ENCODE measurements at regions not wholly inside any gene's neighbourhood (a gene's known extent, or its start where the extent isn't known, plus 50 kb on each side); places are given as distances from the start of the nearest gene placed in this dataset.
A peak's percentile ranks its signal among the peaks of the same experiment; 100 is the strongest.

DNA sequence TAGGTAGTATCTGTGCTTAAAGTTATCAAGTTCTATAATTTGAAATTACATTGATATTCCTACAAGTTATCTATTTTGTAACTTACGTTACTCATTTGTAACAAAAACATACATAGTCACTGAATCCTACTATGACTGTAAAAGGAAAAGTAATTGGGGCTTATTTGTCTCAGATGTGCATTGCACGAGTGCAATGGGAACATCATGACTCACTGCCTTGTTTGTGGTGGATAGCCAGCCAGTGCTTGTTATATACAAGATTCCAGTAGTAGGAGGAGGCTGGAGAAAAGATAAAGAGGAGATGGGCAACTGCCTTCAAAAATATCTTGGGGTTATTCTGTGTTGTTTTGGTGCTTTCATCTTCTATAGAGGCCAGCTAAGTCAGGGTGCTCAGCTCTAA is 164.1 kb downstream of the RNF144B start:
- no peaks in the 10 kb centered on the region for H3K9me3 ChIP-seq (ENCODE audit: control insufficient read depth in 1 of 2, low read length in 2 of 2)

GRCh38 chr6:18555750-18556149 is 168.6 kb downstream of the RNF144B start:
- Histone ChIP-seq H3K27me3 (ENCODE audit: control insufficient read depth in 1 of 2, insufficient read depth in 2 of 2, low read length in 2 of 2) (no peaks in the 10 kb centered on the region), H3K9ac (ENCODE audit: low read depth in 1 of 2, low read length in 2 of 2) (no peak overlapping the region), H3K36me3 (ENCODE audit: control insufficient read depth in 1 of 2, insufficient read depth in 2 of 2, low read length in 2 of 2) (no peaks in the 10 kb centered on the region), H3K27ac (ENCODE audit: low read depth, low read length) (no peak overlapping the region), H3K4me1 (ENCODE audit: control insufficient read depth in 1 of 2, insufficient read depth in 2 of 2, low read length in 2 of 2) (no peaks in the 10 kb centered on the region), H3K9me3 (ENCODE audit: control insufficient read depth in 1 of 2, low read length in 2 of 2) (no peaks in the 10 kb centered on the region), H3K4me3 (ENCODE audit: low read depth in 1 of 2, low read length in 2 of 2) (no peak overlapping the region)

More for the DNA sequence above, 164.1 kb downstream of the RNF144B start:
- Histone ChIP-seq H3K4me3 (ENCODE audit: low read depth in 1 of 2, low read length in 2 of 2) (no peak overlapping the region), H3K27me3 (ENCODE audit: control insufficient read depth in 1 of 2, insufficient read depth in 2 of 2, low read length in 2 of 2) (no peaks in the 10 kb centered on the region), H3K27ac (ENCODE audit: low read depth, low read length) (no peak overlapping the region), H3K36me3 (ENCODE audit: control insufficient read depth in 1 of 2, insufficient read depth in 2 of 2, low read length in 2 of 2) (no peaks in the 10 kb centered on the region), H3K9ac (ENCODE audit: low read depth in 1 of 2, low read length in 2 of 2) (no peak overlapping the region), H3K4me1 (ENCODE audit: control insufficient read depth in 1 of 2, insufficient read depth in 2 of 2, low read length in 2 of 2) (no peaks in the 10 kb centered on the region)

GRCh38 chr6:18561037-18561750 is 174.0 kb downstream of the RNF144B start:
- H3K36me3 ChIP-seq (ENCODE audit: control insufficient read depth in 1 of 2, insufficient read depth in 2 of 2, low read length in 2 of 2) = no peaks in the 10 kb centered on the region
- peaks cover 0 to 17% of the 10 kb centered on the region in 2 donors for H3K4me1 ChIP-seq (ENCODE audit: control insufficient read depth in 1 of 2, insufficient read depth in 2 of 2, low read length in 2 of 2)
- no peak overlapping the region for H3K27ac ChIP-seq (ENCODE audit: low read depth, low read length)
- H3K27me3 ChIP-seq (ENCODE audit: control insufficient read depth in 1 of 2, insufficient read depth in 2 of 2, low read length in 2 of 2) = no peaks in the 10 kb centered on the region
- H3K4me3 ChIP-seq (ENCODE audit: low read depth in 1 of 2, low read length in 2 of 2) = no peak overlapping the region
- no peaks in the 10 kb centered on the region for H3K9me3 ChIP-seq (ENCODE audit: control insufficient read depth in 1 of 2, low read length in 2 of 2)
- no peak overlapping the region for H3K9ac ChIP-seq (ENCODE audit: low read depth in 1 of 2, low read length in 2 of 2)

DNA sequence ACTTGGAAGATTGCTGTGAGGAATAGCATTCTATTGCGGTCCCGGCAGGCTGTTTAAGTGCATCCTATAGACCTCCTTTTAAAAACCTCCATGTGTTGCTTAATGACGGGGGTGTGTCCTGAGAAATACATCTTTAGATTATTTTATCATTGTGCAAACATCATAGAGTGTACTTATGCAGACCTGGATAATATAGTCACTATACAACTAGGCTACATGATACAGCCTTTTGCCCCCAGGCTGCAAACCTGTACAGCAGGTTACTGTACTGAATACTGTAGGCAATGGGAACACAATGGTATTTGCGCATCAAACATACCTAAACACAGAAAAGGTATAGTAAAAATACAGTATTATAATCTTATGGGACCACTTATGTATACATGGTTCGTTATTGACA is 175.6 kb downstream of the RNF144B start:
- Histone ChIP-seq H3K9ac (ENCODE audit: low read depth in 1 of 2, low read length in 2 of 2) (no peak overlapping the region), H3K27ac (ENCODE audit: low read depth, low read length) (no peak overlapping the region), H3K27me3 (ENCODE audit: control insufficient read depth in 1 of 2, insufficient read depth in 2 of 2, low read length in 2 of 2) (no peaks in the 10 kb centered on the region), H3K4me1 (ENCODE audit: control insufficient read depth in 1 of 2, insufficient read depth in 2 of 2, low read length in 2 of 2) (peaks cover 0 to 17% of the 10 kb centered on the region in 2 donors), H3K4me3 (ENCODE audit: low read depth in 1 of 2, low read length in 2 of 2) (peak overlapping the region in 1 of 2 donors; percentile 15), H3K9me3 (ENCODE audit: control insufficient read depth in 1 of 2, low read length in 2 of 2) (no peaks in the 10 kb centered on the region), H3K36me3 (ENCODE audit: control insufficient read depth in 1 of 2, insufficient read depth in 2 of 2, low read length in 2 of 2) (no peaks in the 10 kb centered on the region)

- H3K4me1 ChIP-seq (ENCODE audit: control insufficient read depth in 1 of 2, insufficient read depth in 2 of 2, low read length in 2 of 2) = peaks cover 0 to 17% of the 10 kb centered on the region in 2 donors
- H3K4me3 ChIP-seq (ENCODE audit: low read depth in 1 of 2, low read length in 2 of 2) = no peak overlapping the region
- no peak overlapping the region for H3K27ac ChIP-seq (ENCODE audit: low read depth, low read length)
- no peak overlapping the region for H3K9ac ChIP-seq (ENCODE audit: low read depth in 1 of 2, low read length in 2 of 2)
- H3K36me3 ChIP-seq (ENCODE audit: control insufficient read depth in 1 of 2, insufficient read depth in 2 of 2, low read length in 2 of 2) = no peaks in the 10 kb centered on the region
- no peaks in the 10 kb centered on the region for H3K27me3 ChIP-seq (ENCODE audit: control insufficient read depth in 1 of 2, insufficient read depth in 2 of 2, low read length in 2 of 2)
- no peaks in the 10 kb centered on the region for H3K9me3 ChIP-seq (ENCODE audit: control insufficient read depth in 1 of 2, low read length in 2 of 2)
Measured at GRCh38 chr6:18564775-18565174, 177.6 kb downstream of the RNF144B start.

DNA sequence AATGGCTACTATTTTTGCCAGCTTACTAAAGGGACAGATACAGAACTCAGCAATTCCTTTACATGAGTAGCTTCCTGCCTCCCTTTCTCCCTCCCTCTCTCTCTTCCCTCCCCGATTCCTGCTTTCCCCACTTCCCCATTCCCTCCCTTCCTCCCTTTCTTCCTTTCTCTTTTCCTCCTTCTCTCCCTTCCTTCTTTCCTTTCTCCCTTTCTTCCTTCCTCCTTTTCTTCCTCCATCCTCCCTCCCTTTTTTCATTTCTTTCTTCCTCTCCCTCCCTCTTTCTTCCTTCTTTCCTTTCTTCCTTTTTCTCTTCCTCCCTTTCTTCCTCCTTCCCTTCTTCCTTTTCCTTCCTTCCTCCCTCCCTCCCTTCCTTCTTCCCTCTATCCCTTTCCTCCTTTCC is 178.1 kb downstream of the RNF144B start:
- Histone ChIP-seq H3K27me3 (ENCODE audit: control insufficient read depth in 1 of 2, insufficient read depth in 2 of 2, low read length in 2 of 2) (no peaks in the 10 kb centered on the region), H3K27ac (ENCODE audit: low read depth, low read length) (no peak overlapping the region), H3K4me3 (ENCODE audit: low read depth in 1 of 2, low read length in 2 of 2) (no peak overlapping the region), H3K4me1 (ENCODE audit: control insufficient read depth in 1 of 2, insufficient read depth in 2 of 2, low read length in 2 of 2) (peaks cover 0 to 20% of the 10 kb centered on the region in 2 donors), H3K36me3 (ENCODE audit: control insufficient read depth in 1 of 2, insufficient read depth in 2 of 2, low read length in 2 of 2) (no peaks in the 10 kb centered on the region), H3K9me3 (ENCODE audit: control insufficient read depth in 1 of 2, low read length in 2 of 2) (no peaks in the 10 kb centered on the region), H3K9ac (ENCODE audit: low read depth in 1 of 2, low read length in 2 of 2) (no peak overlapping the region)

DNA sequence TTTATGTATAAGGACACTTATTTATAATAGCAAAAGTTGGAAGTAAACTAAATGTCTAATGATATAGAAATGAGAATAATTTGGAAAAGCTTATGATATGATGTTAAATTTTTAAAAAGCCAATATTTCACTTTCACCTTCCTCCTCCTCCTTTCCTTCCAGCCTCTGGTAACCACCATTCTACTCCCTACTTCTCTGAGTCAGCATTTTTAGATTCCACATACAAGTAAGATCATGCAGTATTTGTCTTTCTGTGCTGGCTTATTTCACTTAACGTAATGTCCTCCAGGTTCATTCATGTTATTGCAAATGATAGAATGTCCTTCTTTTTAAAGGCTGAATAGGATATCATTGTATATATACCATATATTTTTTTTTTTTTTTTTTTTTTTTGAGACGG is 180.2 kb downstream of the RNF144B start:
- peaks cover 0 to 9% of the 10 kb centered on the region in 2 donors for H3K4me1 ChIP-seq (ENCODE audit: control insufficient read depth in 1 of 2, insufficient read depth in 2 of 2, low read length in 2 of 2)
- no peaks in the 10 kb centered on the region for H3K27me3 ChIP-seq (ENCODE audit: control insufficient read depth in 1 of 2, insufficient read depth in 2 of 2, low read length in 2 of 2)
- H3K9me3 ChIP-seq (ENCODE audit: control insufficient read depth in 1 of 2, low read length in 2 of 2) = no peaks in the 10 kb centered on the region
- H3K27ac ChIP-seq (ENCODE audit: low read depth, low read length) = no peak overlapping the region
- no peaks in the 10 kb centered on the region for H3K36me3 ChIP-seq (ENCODE audit: control insufficient read depth in 1 of 2, insufficient read depth in 2 of 2, low read length in 2 of 2)
- H3K9ac ChIP-seq (ENCODE audit: low read depth in 1 of 2, low read length in 2 of 2) = no peak overlapping the region
- H3K4me3 ChIP-seq (ENCODE audit: low read depth in 1 of 2, low read length in 2 of 2) = no peak overlapping the region

GRCh38 chr6:18577491-18577890 is 190.3 kb downstream of the RNF144B start:
- H3K27ac ChIP-seq (ENCODE audit: low read depth, low read length) = no peak overlapping the region
- H3K27me3 ChIP-seq (ENCODE audit: control insufficient read depth in 1 of 2, insufficient read depth in 2 of 2, low read length in 2 of 2) = no peaks in the 10 kb centered on the region
- no peaks in the 10 kb centered on the region for H3K36me3 ChIP-seq (ENCODE audit: control insufficient read depth in 1 of 2, insufficient read depth in 2 of 2, low read length in 2 of 2)
- no peaks in the 10 kb centered on the region for H3K9me3 ChIP-seq (ENCODE audit: control insufficient read depth in 1 of 2, low read length in 2 of 2)
- H3K4me1 ChIP-seq (ENCODE audit: control insufficient read depth in 1 of 2, insufficient read depth in 2 of 2, low read length in 2 of 2) = no peaks in the 10 kb centered on the region
- H3K4me3 ChIP-seq (ENCODE audit: low read depth in 1 of 2, low read length in 2 of 2) = no peak overlapping the region
- H3K9ac ChIP-seq (ENCODE audit: low read depth in 1 of 2, low read length in 2 of 2) = no peak overlapping the region

DNA sequence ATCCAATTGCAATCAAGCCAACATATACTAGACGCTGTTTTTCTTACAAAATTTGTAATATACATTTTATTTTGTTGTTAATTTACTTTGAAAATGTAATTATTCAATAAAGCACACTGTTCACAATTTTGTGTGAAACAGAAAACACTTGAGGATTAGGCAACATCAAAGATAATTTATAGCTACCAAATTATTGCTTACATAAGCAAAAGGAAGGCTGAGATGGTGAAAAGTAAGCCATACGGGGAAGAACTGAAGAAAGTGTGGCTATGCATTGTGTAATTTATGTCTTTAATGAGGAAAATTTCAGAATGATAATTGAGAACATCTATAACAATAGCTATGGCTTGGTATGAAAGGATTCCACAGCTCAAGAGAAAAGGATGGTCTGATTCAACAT is 192.0 kb downstream of the RNF144B start:
- H3K4me3 ChIP-seq (ENCODE audit: low read depth in 1 of 2, low read length in 2 of 2) = no peak overlapping the region
- no peak overlapping the region for H3K9ac ChIP-seq (ENCODE audit: low read depth in 1 of 2, low read length in 2 of 2)
- no peaks in the 10 kb centered on the region for H3K4me1 ChIP-seq (ENCODE audit: control insufficient read depth in 1 of 2, insufficient read depth in 2 of 2, low read length in 2 of 2)
- H3K36me3 ChIP-seq (ENCODE audit: control insufficient read depth in 1 of 2, insufficient read depth in 2 of 2, low read length in 2 of 2) = no peaks in the 10 kb centered on the region
- H3K9me3 ChIP-seq (ENCODE audit: control insufficient read depth in 1 of 2, low read length in 2 of 2) = no peaks in the 10 kb centered on the region
- H3K27me3 ChIP-seq (ENCODE audit: control insufficient read depth in 1 of 2, insufficient read depth in 2 of 2, low read length in 2 of 2) = no peaks in the 10 kb centered on the region
- H3K27ac ChIP-seq (ENCODE audit: low read depth, low read length) = no peak overlapping the region

GRCh38 chr6:18579869-18580268 is 192.7 kb downstream of the RNF144B start:
- H3K27me3 ChIP-seq (ENCODE audit: control insufficient read depth in 1 of 2, insufficient read depth in 2 of 2, low read length in 2 of 2) = no peaks in the 10 kb centered on the region
- H3K9ac ChIP-seq (ENCODE audit: low read depth in 1 of 2, low read length in 2 of 2) = no peak overlapping the region
- no peak overlapping the region for H3K27ac ChIP-seq (ENCODE audit: low read depth, low read length)
- no peaks in the 10 kb centered on the region for H3K9me3 ChIP-seq (ENCODE audit: control insufficient read depth in 1 of 2, low read length in 2 of 2)
- no peak overlapping the region for H3K4me3 ChIP-seq (ENCODE audit: low read depth in 1 of 2, low read length in 2 of 2)
- no peaks in the 10 kb centered on the region for H3K36me3 ChIP-seq (ENCODE audit: control insufficient read depth in 1 of 2, insufficient read depth in 2 of 2, low read length in 2 of 2)
- peaks cover 4 to 5% of the 10 kb centered on the region in 2 donors for H3K4me1 ChIP-seq (ENCODE audit: control insufficient read depth in 1 of 2, insufficient read depth in 2 of 2, low read length in 2 of 2)
